ENCODE measurements at regions not wholly inside any gene's neighbourhood (a gene's known extent, or its start where the extent isn't known, plus 50 kb on each side); places are given as distances from the start of the nearest gene placed in this dataset.

DNA sequence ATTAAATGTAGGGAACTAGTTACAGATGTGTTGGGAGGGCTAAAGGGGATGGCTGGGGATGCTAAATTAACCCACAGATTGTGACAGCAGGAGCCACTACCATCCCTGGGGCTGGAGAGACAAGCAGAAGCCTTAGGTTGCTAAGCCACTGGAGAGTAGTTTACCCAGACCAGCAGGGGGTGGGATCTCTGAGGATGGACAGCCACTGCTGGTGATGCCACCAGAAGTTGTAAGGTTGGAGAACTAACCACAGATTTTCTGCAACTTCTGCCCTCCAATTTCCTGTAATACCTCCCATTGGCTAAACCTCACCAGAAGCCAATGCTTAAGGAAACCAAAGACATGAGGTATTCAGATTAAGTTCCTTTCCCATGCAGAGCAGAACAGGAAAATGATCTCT is 139.6 kb upstream of the NOX3 start:
- no peak overlapping the region for H3K4me3 ChIP-seq (replicated peaks; ENCODE audit: insufficient read depth, low read length)
- H3K27me3 ChIP-seq (ENCODE audit: insufficient read depth, poor library complexity, severe bottlenecking) = no peaks in the 10 kb centered on the region
- no peak for DNase-seq (ENCODE audit: low read depth in 1 of 2, low spot score in 1 of 2)
- H3K27ac ChIP-seq (replicated peaks) = no peak overlapping the region
- TF ChIP-seq, protein P1, sequence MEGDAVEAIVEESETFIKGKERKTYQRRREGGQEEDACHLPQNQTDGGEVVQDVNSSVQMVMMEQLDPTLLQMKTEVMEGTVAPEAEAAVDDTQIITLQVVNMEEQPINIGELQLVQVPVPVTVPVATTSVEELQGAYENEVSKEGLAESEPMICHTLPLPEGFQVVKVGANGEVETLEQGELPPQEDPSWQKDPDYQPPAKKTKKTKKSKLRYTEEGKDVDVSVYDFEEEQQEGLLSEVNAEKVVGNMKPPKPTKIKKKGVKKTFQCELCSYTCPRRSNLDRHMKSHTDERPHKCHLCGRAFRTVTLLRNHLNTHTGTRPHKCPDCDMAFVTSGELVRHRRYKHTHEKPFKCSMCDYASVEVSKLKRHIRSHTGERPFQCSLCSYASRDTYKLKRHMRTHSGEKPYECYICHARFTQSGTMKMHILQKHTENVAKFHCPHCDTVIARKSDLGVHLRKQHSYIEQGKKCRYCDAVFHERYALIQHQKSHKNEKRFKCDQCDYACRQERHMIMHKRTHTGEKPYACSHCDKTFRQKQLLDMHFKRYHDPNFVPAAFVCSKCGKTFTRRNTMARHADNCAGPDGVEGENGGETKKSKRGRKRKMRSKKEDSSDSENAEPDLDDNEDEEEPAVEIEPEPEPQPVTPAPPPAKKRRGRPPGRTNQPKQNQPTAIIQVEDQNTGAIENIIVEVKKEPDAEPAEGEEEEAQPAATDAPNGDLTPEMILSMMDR (IDR thresholded peaks at IDR 0.05; ENCODE audit: insufficient read depth, low read length) = no peak
- TF ChIP-seq, protein P2, sequence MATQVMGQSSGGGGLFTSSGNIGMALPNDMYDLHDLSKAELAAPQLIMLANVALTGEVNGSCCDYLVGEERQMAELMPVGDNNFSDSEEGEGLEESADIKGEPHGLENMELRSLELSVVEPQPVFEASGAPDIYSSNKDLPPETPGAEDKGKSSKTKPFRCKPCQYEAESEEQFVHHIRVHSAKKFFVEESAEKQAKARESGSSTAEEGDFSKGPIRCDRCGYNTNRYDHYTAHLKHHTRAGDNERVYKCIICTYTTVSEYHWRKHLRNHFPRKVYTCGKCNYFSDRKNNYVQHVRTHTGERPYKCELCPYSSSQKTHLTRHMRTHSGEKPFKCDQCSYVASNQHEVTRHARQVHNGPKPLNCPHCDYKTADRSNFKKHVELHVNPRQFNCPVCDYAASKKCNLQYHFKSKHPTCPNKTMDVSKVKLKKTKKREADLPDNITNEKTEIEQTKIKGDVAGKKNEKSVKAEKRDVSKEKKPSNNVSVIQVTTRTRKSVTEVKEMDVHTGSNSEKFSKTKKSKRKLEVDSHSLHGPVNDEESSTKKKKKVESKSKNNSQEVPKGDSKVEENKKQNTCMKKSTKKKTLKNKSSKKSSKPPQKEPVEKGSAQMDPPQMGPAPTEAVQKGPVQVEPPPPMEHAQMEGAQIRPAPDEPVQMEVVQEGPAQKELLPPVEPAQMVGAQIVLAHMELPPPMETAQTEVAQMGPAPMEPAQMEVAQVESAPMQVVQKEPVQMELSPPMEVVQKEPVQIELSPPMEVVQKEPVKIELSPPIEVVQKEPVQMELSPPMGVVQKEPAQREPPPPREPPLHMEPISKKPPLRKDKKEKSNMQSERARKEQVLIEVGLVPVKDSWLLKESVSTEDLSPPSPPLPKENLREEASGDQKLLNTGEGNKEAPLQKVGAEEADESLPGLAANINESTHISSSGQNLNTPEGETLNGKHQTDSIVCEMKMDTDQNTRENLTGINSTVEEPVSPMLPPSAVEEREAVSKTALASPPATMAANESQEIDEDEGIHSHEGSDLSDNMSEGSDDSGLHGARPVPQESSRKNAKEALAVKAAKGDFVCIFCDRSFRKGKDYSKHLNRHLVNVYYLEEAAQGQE (IDR thresholded peaks at IDR 0.05; ENCODE audit: insufficient replicate concordance, low read depth) = no peak
- TF ChIP-seq SPI1 (IDR thresholded peaks at IDR 0.05; ENCODE audit: borderline replicate concordance, low read depth) (no peak), GABPA (IDR thresholded peaks at IDR 0.05; ENCODE audit: low read depth) (no peak), POLR2AphosphoS5 (IDR thresholded peaks at IDR 0.05; ENCODE audit: low read depth) (no peak)

DNA sequence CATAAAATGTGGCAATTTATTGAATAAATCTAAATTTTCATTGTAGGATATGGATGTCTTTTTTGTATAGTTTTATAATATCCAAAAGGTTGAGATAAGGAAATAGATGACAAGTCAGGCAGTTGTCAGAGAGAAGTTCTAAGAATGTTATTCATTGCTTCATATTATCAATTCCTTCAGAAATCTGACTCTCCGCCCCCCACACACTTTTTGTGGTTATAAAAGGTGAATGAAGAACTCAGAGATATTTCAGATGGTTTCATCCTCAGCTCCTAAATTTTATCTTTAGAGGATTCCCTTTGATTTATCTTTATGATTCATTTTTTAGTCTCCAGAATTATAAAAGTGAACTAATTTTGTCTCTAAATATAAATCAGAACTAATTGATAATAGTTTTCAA is 136.1 kb upstream of the NOX3 start:
- DNase-seq (ENCODE audit: low read depth in 1 of 2, low spot score in 1 of 2) = no peak
- no peak for TF ChIP-seq GABPA (IDR thresholded peaks at IDR 0.05; ENCODE audit: low read depth)
- no peak for TF ChIP-seq SPI1 (IDR thresholded peaks at IDR 0.05; ENCODE audit: borderline replicate concordance, low read depth)
- no peak for TF ChIP-seq POLR2AphosphoS5 (IDR thresholded peaks at IDR 0.05; ENCODE audit: low read depth)
- TF ChIP-seq, protein P2 (IDR thresholded peaks at IDR 0.05; ENCODE audit: insufficient replicate concordance, low read depth) = no peak
- TF ChIP-seq, protein P1 (IDR thresholded peaks at IDR 0.05; ENCODE audit: insufficient read depth, low read length) = no peak
- Histone ChIP-seq H3K4me3 (replicated peaks; ENCODE audit: insufficient read depth, low read length) (no peak overlapping the region), H3K27me3 (ENCODE audit: insufficient read depth, poor library complexity, severe bottlenecking) (no peaks in the 10 kb centered on the region), H3K27ac (replicated peaks) (no peak overlapping the region)

DNA sequence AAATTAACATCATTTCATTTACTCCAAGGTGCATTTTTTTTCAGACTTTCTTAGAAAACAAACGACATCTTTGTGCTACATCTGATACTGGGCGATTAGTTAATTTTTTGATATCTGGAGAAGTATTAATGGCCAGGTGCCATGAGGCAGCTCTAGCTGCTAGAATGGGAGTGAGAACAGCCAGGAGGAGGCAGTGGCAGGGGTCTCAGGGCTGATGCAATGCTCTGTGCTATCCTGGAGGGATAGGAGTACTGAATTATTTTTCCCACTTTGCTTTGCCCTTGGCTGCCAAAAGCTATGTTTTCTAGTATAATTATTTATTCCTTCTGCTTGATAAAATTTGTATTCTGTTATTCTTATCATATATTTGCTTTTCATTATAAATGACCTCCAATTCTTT is 133.6 kb upstream of the NOX3 start:
- TF ChIP-seq, protein P1 (IDR thresholded peaks at IDR 0.05; ENCODE audit: insufficient read depth, low read length) = no peak
- TF ChIP-seq, protein P2 (IDR thresholded peaks at IDR 0.05; ENCODE audit: insufficient replicate concordance, low read depth) = no peak
- TF ChIP-seq GABPA (IDR thresholded peaks at IDR 0.05; ENCODE audit: low read depth) = no peak
- no peak for TF ChIP-seq SPI1 (IDR thresholded peaks at IDR 0.05; ENCODE audit: borderline replicate concordance, low read depth)
- TF ChIP-seq POLR2AphosphoS5 (IDR thresholded peaks at IDR 0.05; ENCODE audit: low read depth) = no peak
- H3K27me3 ChIP-seq (ENCODE audit: insufficient read depth, poor library complexity, severe bottlenecking) = no peaks in the 10 kb centered on the region
- DNase-seq (ENCODE audit: low read depth in 1 of 2, low spot score in 1 of 2) = no peak
- H3K27ac ChIP-seq (replicated peaks) = no peak overlapping the region
- no peak overlapping the region for H3K4me3 ChIP-seq (replicated peaks; ENCODE audit: insufficient read depth, low read length)
